ENCODE measurements at regions not wholly inside any gene's neighbourhood (a gene's known extent, or its start where the extent isn't known, plus 50 kb on each side); places are given as distances from the start of the nearest gene placed in this dataset.

DNA sequence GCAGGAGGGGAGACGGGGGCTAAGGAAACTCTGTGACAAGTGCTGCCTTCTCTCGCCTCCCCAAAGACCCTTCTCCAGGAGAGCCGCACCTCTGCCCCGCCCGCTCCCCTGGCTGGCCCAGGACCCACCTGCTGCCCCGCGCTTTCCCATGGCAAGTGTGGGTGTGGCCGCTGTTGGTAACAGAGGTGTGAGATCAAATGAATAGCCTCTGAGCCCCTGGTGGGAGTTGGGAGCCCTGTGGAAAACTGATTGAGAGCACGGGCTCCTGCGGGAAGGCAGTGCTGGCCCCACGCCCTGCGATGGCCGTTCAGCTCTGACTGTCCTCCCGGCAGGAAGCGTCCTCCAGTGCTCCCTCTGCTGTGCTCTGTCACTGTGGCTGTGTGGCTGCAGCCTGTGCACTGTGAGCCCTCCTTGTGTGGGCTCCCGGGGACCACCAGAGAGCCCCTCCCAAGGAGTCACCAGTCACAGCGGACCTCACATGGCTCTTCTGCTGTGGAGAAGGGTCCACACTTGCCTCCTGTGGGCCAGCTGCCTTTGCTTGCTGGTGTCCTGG is 1275.9 kb downstream of the BRD1 start:
- no peak for DNase-seq (ENCODE audit: low read depth)
- Histone ChIP-seq H3K27me3 (ENCODE audit: control insufficient read depth, insufficient read depth, low read length) (no peaks in the 10 kb centered on the region), H3K4me3 (ENCODE audit: low read depth, low read length) (no peak overlapping the region), H3K36me3 (ENCODE audit: control insufficient read depth, insufficient read depth, low read length) (no peaks in the 10 kb centered on the region)
- no peak for FAIRE-seq
- TF ChIP-seq, protein P1, sequence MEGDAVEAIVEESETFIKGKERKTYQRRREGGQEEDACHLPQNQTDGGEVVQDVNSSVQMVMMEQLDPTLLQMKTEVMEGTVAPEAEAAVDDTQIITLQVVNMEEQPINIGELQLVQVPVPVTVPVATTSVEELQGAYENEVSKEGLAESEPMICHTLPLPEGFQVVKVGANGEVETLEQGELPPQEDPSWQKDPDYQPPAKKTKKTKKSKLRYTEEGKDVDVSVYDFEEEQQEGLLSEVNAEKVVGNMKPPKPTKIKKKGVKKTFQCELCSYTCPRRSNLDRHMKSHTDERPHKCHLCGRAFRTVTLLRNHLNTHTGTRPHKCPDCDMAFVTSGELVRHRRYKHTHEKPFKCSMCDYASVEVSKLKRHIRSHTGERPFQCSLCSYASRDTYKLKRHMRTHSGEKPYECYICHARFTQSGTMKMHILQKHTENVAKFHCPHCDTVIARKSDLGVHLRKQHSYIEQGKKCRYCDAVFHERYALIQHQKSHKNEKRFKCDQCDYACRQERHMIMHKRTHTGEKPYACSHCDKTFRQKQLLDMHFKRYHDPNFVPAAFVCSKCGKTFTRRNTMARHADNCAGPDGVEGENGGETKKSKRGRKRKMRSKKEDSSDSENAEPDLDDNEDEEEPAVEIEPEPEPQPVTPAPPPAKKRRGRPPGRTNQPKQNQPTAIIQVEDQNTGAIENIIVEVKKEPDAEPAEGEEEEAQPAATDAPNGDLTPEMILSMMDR (IDR thresholded peaks at IDR 0.05; ENCODE audit: insufficient read depth, low read length, severe bottlenecking): no peak

- FAIRE-seq (no peak), DNase-seq (ENCODE audit: low read depth) (no peak)
- Histone ChIP-seq H3K27me3 (ENCODE audit: control insufficient read depth, insufficient read depth, low read length) (no peaks in the 10 kb centered on the region), H3K4me3 (ENCODE audit: low read depth, low read length) (no peak overlapping the region), H3K36me3 (ENCODE audit: control insufficient read depth, insufficient read depth, low read length) (no peaks in the 10 kb centered on the region)
- TF ChIP-seq, protein P1 (IDR thresholded peaks at IDR 0.05; ENCODE audit: insufficient read depth, low read length, severe bottlenecking): no peak
Observed at GRCh38 chr22:48551061-48551460, 1276.6 kb downstream of the BRD1 start.

- DNase-seq (ENCODE audit: low read depth) (no peak), FAIRE-seq (no peak)
- TF ChIP-seq, protein P1 (IDR thresholded peaks at IDR 0.05; ENCODE audit: insufficient read depth, low read length, severe bottlenecking): no peak
- Histone ChIP-seq H3K27me3 (ENCODE audit: control insufficient read depth, insufficient read depth, low read length) (no peaks in the 10 kb centered on the region), H3K36me3 (ENCODE audit: control insufficient read depth, insufficient read depth, low read length) (no peaks in the 10 kb centered on the region), H3K4me3 (ENCODE audit: low read depth, low read length) (no peak overlapping the region)
Observed at GRCh38 chr22:48548391-48548790, 1279.3 kb downstream of the BRD1 start.

- DNase-seq (ENCODE audit: low read depth): no peak
- Histone ChIP-seq H3K27me3 (ENCODE audit: control insufficient read depth, insufficient read depth, low read length) (no peaks in the 10 kb centered on the region), H3K36me3 (ENCODE audit: control insufficient read depth, insufficient read depth, low read length) (no peaks in the 10 kb centered on the region), H3K4me3 (ENCODE audit: low read depth, low read length) (no peak overlapping the region)
- no peak for FAIRE-seq
- TF ChIP-seq, protein P1 (IDR thresholded peaks at IDR 0.05; ENCODE audit: insufficient read depth, low read length, severe bottlenecking): no peak
Observed at GRCh38 chr22:48547971-48548370, 1279.7 kb downstream of the BRD1 start.

DNA sequence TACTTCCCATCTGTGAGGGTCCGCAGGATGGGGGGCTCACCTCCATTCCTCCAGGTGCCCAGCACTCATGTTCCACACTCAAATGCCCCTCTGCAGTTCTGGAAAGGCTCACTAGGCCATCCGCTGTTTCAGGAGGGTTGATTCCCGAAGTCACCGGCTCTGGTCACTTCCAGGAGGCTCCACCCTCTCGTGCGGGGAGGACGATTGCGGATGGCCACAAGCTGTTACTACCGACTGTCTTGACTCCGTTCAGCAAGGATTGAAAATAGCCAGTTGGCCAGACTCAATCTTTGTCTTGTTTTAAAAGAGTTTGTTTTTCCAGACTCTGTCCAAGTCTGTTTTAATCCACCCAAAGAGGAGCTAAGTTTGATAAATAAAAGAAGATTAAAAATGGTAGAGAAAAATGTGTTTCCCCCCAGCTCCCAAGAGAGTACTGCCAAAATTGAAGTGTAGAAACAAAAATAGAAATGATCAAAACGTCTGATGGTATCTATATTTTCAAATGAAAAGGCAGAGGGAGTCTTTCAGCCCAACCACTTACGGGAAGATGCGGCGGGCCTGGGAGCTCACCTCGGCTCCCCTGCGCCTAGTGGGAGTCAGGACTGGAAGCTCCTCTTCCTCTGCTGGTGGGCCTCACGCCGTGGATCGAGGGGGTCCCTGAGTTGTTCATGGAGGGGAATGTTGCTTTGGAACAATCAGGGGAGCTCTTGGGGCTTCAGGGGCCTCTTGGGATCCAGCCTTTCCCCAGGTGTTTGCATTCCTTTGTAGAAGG is 1280.8 kb downstream of the BRD1 start:
- DNase-seq (ENCODE audit: low read depth): no peak
- no peaks in the 10 kb centered on the region for H3K36me3 ChIP-seq (ENCODE audit: control insufficient read depth, insufficient read depth, low read length)
- no peak for FAIRE-seq
- TF ChIP-seq, protein P1 (IDR thresholded peaks at IDR 0.05; ENCODE audit: insufficient read depth, low read length, severe bottlenecking): no peak
- no peaks in the 10 kb centered on the region for H3K27me3 ChIP-seq (ENCODE audit: control insufficient read depth, insufficient read depth, low read length)
- no peak overlapping the region for H3K4me3 ChIP-seq (ENCODE audit: low read depth, low read length)

Data from bronchial epithelial cell (primary cell).